Stromal cell of bone marrow (primary cell): ENCODE measurements at regions not wholly inside any gene's neighbourhood (a gene's known extent, or its start where the extent isn't known, plus 50 kb on each side); places are given as distances from the start of the nearest gene placed in this dataset.

ENCODE experiments used
- DNase-seq: peaks from one replicate; pipeline ENCODE4 v3.0.0-alpha.2; 2012; ENCODE audit warnings: low read depth

- DNase-seq = no peak
Measured at GRCh38 chr3:59698091-59698490, 648.3 kb upstream of the CFAP20DC start.

DNA sequence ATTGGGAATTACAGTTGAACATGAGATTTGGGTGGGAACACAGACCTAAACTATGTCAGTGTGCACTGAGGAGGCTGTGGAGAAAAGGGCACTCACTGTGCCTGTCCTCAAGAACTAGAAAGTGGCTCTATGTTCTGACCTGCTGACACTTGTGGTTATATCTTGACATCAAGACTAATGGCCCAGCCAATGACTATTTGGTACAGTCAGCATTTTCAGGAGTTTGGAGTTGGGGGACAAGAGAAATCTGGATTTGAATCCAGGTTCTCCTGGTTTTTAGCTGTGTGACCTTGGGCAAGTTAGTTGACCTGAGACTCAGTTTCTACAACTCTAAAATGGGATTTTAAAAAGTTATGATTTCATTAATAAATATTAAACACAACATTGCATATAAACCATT is 647.0 kb upstream of the CFAP20DC start:
- DNase-seq = no peak

GRCh38 chr3:59695860-59696259 is 646.0 kb upstream of the CFAP20DC start:
- no peak for DNase-seq

DNA sequence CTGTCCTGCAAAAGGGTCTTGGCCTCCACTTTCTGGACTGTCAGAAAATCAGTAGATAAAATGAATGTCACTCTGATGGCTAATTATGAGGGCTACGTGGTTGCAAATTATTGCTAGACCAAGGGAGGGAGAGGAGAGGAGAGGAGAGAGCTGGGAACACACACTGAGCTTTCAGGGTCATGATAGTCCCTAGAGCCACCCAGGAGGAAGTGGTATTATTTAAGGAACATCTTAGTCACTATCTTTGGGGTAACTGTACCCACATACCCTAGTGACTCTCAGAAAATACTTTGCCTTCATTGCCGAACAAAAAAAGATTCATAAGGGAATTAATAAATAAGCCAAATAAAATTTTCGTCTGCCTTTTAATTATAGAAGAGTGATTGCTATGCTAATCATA is 642.3 kb upstream of the CFAP20DC start:
- DNase-seq = no peak

- DNase-seq = no peak
Measured at GRCh38 chr3:59690886-59691285, 641.1 kb upstream of the CFAP20DC start.

DNA sequence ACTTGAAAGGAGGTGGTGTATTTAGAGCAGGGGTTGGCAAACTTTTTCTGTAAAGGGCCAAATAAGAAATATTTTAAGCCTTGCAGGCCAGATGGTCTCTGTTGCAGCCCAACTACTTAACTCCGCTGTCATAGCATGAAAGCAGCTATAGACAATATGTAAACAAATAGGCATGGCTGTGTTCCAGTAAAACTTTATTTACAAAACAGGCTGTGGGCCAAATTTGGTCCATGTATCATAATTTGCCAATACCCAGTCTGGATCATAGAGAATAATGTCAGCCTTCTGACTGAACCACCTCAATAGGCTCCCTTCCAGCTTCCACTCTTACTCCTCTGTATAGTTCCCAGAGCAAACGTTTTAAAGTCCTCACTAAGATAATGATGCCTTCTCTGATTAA is 638.8 kb upstream of the CFAP20DC start:
- no peak for DNase-seq

GRCh38 chr3:59685432-59685831 is 635.6 kb upstream of the CFAP20DC start:
- no peak for DNase-seq

DNA sequence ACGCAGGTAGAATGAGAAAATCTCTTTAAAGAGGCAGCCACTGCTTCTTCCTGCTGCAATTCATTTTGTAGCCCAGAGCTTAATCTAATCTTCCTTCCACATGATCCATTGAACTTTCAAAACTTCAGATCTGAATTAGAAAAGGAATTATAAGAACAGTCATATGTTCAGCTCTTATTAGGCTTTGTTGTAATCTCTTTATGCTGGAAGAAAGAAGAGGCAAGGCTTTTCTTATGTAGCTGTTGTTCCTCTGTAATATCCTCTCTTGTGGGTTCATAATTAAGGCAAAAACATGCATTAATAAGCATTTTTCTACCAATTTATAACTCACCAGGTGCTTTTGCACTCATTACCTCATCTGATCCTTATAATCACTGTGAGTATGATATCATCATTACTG is 634.9 kb upstream of the CFAP20DC start:
- DNase-seq = no peak

DNA sequence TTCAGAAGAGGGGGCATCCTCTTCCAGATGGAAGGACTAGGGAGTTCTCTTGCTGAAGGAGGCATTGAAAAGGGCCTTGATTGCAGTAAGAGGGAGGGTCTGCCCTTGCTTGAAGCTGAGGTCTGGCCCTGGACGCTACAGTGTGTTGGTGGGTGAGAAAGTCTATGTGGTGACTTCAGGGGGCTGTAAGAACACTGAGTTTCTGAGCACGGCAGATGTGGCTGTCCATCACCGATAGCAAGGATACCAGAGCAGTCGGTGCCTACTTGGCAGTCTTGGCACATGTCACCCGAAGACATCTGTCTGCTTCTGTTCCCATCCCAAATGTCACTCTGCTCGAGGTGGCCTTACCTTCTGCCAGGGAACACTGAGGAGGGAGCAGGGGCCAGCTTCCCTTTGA is 631.1 kb upstream of the CFAP20DC start:
- DNase-seq = no peak

- DNase-seq = no peak
Measured at GRCh38 chr3:59677747-59678702, 628.2 kb upstream of the CFAP20DC start.

GRCh38 chr3:59675495-59675894 is 625.7 kb upstream of the CFAP20DC start:
- no peak for DNase-seq

DNA sequence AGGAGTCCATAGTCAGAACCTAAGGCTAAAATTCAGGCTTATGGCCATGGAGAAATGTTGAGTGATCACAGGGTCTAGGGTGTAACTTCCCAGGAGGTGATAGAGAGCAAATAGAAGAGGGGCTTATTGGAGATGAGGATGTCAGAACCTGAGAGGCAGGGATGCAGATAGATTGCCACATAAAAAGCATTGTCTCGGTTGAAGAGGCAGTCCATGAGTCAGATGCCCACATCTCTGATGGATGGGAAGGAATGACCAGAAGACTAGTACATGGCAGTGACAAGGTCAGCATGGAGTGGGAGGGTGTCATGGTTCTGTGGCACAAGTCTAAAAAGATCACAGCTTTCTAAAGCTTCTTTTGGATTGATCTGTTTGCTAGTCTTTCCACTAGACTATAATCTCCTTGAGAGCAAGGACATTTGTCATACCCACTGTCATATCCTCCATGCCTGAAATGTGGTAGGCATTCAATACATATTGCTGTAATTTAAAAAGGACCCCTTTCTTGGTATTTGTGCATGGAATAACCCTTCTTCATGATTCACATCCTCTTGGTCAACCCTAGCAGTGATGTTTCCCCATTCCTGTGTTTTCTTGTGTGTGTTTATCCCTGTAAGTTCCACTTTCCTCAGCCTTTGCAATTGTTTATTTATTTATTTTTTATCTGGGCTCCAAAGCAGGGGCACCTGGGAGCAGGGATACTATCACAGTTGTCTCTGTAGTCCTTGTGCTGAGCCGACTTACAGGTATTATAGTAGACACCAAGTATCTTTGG is 613.4 kb upstream of the CFAP20DC start:
- no peak for DNase-seq

- DNase-seq = no peak
Measured at GRCh38 chr3:59660852-59661625, 611.2 kb upstream of the CFAP20DC start.

DNA sequence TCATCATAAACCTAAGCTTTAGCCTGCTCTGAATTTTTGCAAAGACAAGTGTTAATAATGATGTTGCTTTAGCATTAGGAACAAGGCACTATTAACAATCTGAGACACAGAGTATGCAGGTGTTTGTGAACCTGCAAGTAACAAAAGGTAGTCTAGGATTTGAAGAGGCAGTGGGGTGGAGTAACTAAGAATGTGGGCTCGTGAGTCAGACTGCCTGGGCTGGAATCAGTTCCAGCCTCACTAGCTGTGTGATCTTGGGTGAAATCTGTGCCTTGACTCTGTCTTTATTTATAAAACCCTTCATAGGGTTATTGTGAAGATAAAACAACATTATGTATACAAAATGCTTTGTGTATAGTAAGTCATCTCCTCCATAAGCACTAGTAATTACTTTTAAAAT is 610.6 kb upstream of the CFAP20DC start:
- no peak for DNase-seq

GRCh38 chr3:59659755-59660154 is 609.9 kb upstream of the CFAP20DC start:
- no peak for DNase-seq

- no peak for DNase-seq
Measured at GRCh38 chr3:59658866-59659265, 609.0 kb upstream of the CFAP20DC start.

GRCh38 chr3:59658274-59658673 is 608.4 kb upstream of the CFAP20DC start:
- DNase-seq = no peak

GRCh38 chr3:59655418-59656015 is 605.7 kb upstream of the CFAP20DC start:
- peak; percentile 29 for DNase-seq

- peak; percentile 3 for DNase-seq
Measured at GRCh38 chr3:59654480-59655417, 604.9 kb upstream of the CFAP20DC start.

DNA sequence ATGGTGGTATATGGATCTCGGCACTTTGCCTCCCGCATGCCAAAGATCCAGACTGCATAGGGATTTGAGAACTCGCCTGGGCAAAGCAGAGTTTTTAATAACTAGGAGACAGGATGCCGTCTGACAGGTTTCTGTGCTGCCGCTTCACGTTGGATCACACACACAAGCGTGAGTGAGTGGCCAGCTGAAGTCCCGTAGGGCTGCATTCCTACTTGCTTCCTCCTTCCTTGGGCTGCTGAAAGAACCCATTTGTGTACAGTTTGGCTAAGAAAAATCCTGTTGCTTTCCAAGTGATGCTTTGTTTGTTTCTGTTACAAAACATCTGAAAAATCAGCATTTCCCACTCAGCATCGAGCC is 604.3 kb upstream of the CFAP20DC start:
- DNase-seq = peak; percentile 25
